ENCODE measurements at regions not wholly inside any gene's neighbourhood (a gene's known extent, or its start where the extent isn't known, plus 50 kb on each side); places are given as distances from the start of the nearest gene placed in this dataset.

DNA sequence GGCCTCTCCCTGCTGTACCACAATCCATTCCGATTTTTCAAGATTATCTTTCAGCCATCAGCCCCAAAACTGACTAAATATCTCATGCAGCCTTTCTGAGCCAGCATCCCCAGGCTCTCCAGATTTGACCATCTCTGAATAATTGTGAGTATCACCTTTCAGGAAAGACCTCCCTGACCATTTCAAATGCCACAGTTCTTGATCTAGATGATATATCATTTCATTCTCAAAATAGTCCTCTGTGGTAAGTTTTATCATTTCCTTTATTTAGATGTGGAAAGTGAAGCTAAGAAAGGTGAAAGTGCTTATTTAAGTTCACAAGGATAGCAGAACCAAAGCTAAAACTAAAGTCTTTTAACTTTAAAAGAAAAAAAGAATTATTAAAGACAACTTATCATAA, 244.0 kb downstream of the PLPP3 start:
- Histone ChIP-seq H3K4me2 (ENCODE audit: insufficient read depth, insufficient read length, low read length) (no peak overlapping the region), H4K8ac (replicated peaks; ENCODE audit: insufficient read length, low read depth, low read length) (no peak overlapping the region), H3K23ac (ENCODE audit: insufficient read length, low read depth, low read length) (no peak overlapping the region), H4K20me1 (ENCODE audit: control insufficient read depth, insufficient read depth, insufficient read length) (no peaks in the 10 kb centered on the region), H3K27ac (ENCODE audit: insufficient read length, low read depth, low read length) (no peak overlapping the region), H3K18ac (ENCODE audit: insufficient read length, low read depth, low read length) (no peak overlapping the region), H3K14ac (ENCODE audit: insufficient read depth, low read length) (no peak overlapping the region), H2AFZ (ENCODE audit: low read length) (no peak overlapping the region), H3K56ac (ENCODE audit: insufficient read length, low read depth, low read length) (no peak overlapping the region), H3K4ac (ENCODE audit: low read depth, low read length) (no peak overlapping the region), H4K91ac (ENCODE audit: insufficient read length, low read depth, low read length) (no peak overlapping the region), H3K27me3 (ENCODE audit: insufficient read depth, low read length) (no peaks in the 10 kb centered on the region), H2BK20ac (ENCODE audit: low read depth, low read length, poor library complexity, severe bottlenecking) (no peak overlapping the region), H3K9me3 (ENCODE audit: control insufficient read depth, low read depth, low read length) (no peaks in the 10 kb centered on the region), H4K5ac (ENCODE audit: insufficient read length, low read depth, low read length) (no peak overlapping the region), H3K9ac (ENCODE audit: extremely low read depth, insufficient read length, low read length) (no peak overlapping the region), H3K79me2 (ENCODE audit: insufficient read depth, low read length) (no peaks in the 10 kb centered on the region), H2BK12ac (ENCODE audit: insufficient read length, low read depth, low read length) (no peak overlapping the region), H2BK120ac (ENCODE audit: low read depth, low read length, poor library complexity, severe bottlenecking) (no peak overlapping the region), H3K79me1 (ENCODE audit: insufficient read depth, low read depth, low read length, poor library complexity, severe bottlenecking) (no peaks in the 10 kb centered on the region), H3K23me2 (ENCODE audit: insufficient read length, low read depth, low read length, poor library complexity, severe bottlenecking) (no peaks in the 10 kb centered on the region), H3T11ph (ENCODE audit: low read length) (no peak overlapping the region), H2BK5ac (ENCODE audit: insufficient read length, low read length) (no peak overlapping the region), H3K4me1 (ENCODE audit: insufficient read depth, low read length) (no peaks in the 10 kb centered on the region), H2BK15ac (ENCODE audit: low read depth, low read length) (no peak overlapping the region), H2AK5ac (ENCODE audit: insufficient read length, low read length) (no peak overlapping the region)
- Mint-ChIP-seq H3K27me3 (ENCODE audit: low read depth) (no peaks in the 10 kb centered on the region), H3K9me3 (no peaks in the 10 kb centered on the region; a peak in 1 of 5 replicates), H3K4me1 (peaks cover 3 to 5% of the 10 kb centered on the region in 2 experiments; a peak in 3 of 4 replicates), H3K36me3 (ENCODE audit: insufficient read depth in 1 of 3, low read depth in 3 of 3) (no peaks in the 10 kb centered on the region), H3K4me3 (no peak overlapping the region), H3K27ac (no peak overlapping the region)
- no CpG with 5 or more reads among the region's 1 CpG for WGBS (ENCODE audit: extremely low coverage, insufficient read length, low lambda C conversion rate)
- TF ChIP-seq, protein P1, sequence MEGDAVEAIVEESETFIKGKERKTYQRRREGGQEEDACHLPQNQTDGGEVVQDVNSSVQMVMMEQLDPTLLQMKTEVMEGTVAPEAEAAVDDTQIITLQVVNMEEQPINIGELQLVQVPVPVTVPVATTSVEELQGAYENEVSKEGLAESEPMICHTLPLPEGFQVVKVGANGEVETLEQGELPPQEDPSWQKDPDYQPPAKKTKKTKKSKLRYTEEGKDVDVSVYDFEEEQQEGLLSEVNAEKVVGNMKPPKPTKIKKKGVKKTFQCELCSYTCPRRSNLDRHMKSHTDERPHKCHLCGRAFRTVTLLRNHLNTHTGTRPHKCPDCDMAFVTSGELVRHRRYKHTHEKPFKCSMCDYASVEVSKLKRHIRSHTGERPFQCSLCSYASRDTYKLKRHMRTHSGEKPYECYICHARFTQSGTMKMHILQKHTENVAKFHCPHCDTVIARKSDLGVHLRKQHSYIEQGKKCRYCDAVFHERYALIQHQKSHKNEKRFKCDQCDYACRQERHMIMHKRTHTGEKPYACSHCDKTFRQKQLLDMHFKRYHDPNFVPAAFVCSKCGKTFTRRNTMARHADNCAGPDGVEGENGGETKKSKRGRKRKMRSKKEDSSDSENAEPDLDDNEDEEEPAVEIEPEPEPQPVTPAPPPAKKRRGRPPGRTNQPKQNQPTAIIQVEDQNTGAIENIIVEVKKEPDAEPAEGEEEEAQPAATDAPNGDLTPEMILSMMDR (conservative IDR thresholded peaks at IDR 0.05) = no peak
- DNase-seq = no peak

Measured in H9 (cell line).